ENCODE measurements at regions not wholly inside any gene's neighbourhood (a gene's known extent, or its start where the extent isn't known, plus 50 kb on each side); places are given as distances from the start of the nearest gene placed in this dataset.

GRCh38 chr16:63606778-63607177, 1515.1 kb downstream of the CDH11 start:
- ATAC-seq (ENCODE audit: low FRiP score), result no peak
- no peak for TF ChIP-seq CTCF (IDR thresholded peaks at IDR 0.05)
- DNase-seq (ENCODE audit: low spot score), result no peak

GRCh38 chr16:63602206-63602927, 1519.5 kb downstream of the CDH11 start:
- no peak for TF ChIP-seq CTCF (IDR thresholded peaks at IDR 0.05)
- ATAC-seq (ENCODE audit: low FRiP score), result no peak
- no peak for DNase-seq (ENCODE audit: low spot score)

- no peak for ATAC-seq (ENCODE audit: low FRiP score)
- no peak for TF ChIP-seq CTCF (IDR thresholded peaks at IDR 0.05)
Observed at GRCh38 chr16:63596716-63597115, 1525.1 kb downstream of the CDH11 start.

GRCh38 chr16:63592852-63593251, 1529.0 kb downstream of the CDH11 start:
- no peak for TF ChIP-seq CTCF (IDR thresholded peaks at IDR 0.05)
- ATAC-seq (ENCODE audit: low FRiP score) (no peak), DNase-seq (ENCODE audit: low spot score) (no peak)

More at GRCh38 chr16:63596716-63597115, 1525.1 kb downstream of the CDH11 start:
- no peak for DNase-seq (ENCODE audit: low spot score)

GRCh38 chr16:63581570-63581969, 1540.3 kb downstream of the CDH11 start:
- no peak for DNase-seq (ENCODE audit: low spot score)
- no peak for ATAC-seq (ENCODE audit: low FRiP score)
- TF ChIP-seq CTCF (IDR thresholded peaks at IDR 0.05), result no peak

- ATAC-seq (ENCODE audit: low FRiP score) (no peak), DNase-seq (ENCODE audit: low spot score) (no peak)
- TF ChIP-seq CTCF (IDR thresholded peaks at IDR 0.05), result no peak
Observed at GRCh38 chr16:63578791-63579190, 1542.6 kb upstream of the CDH8 start.

- DNase-seq (ENCODE audit: low spot score) (no peak), ATAC-seq (ENCODE audit: low FRiP score) (no peak)
- no peak for TF ChIP-seq CTCF (IDR thresholded peaks at IDR 0.05)
Observed at GRCh38 chr16:63577891-63578290, 1541.7 kb upstream of the CDH8 start.

Data from omental fat pad (tissue), 3 donors.